ENCODE measurements at regions not wholly inside any gene's neighbourhood (a gene's known extent, or its start where the extent isn't known, plus 50 kb on each side); places are given as distances from the start of the nearest gene placed in this dataset.

- TF ChIP-seq CTCF (IDR thresholded peaks at IDR 0.05): peak; percentile 97
- TF ChIP-seq ZFX (IDR thresholded peaks at IDR 0.05; ENCODE audit: borderline replicate concordance): no peak
- H3K27ac ChIP-seq: peak overlapping the region; percentile 35; the same call in 1 of the 2 replicates
These were observed 55.1 kb downstream of the CYCS start for GRCh38 chr7:25069900-25070443.

- TF ChIP-seq ZFX (IDR thresholded peaks at IDR 0.05; ENCODE audit: borderline replicate concordance): no peak
- no peak for TF ChIP-seq CTCF (IDR thresholded peaks at IDR 0.05)
- H3K27ac ChIP-seq: no peak overlapping the region
These were observed 56.4 kb downstream of the CYCS start for GRCh38 chr7:25068502-25069213.

- no peak overlapping the region for H3K27ac ChIP-seq
- TF ChIP-seq CTCF (IDR thresholded peaks at IDR 0.05): no peak
- TF ChIP-seq ZFX (IDR thresholded peaks at IDR 0.05; ENCODE audit: borderline replicate concordance): no peak
These were observed 57.1 kb downstream of the CYCS start for GRCh38 chr7:25067726-25068501.

- no peak for TF ChIP-seq CTCF (IDR thresholded peaks at IDR 0.05)
- no peak for TF ChIP-seq ZFX (IDR thresholded peaks at IDR 0.05; ENCODE audit: borderline replicate concordance)
These were observed 58.8 kb downstream of the CYCS start for GRCh38 chr7:25066253-25066652.

GRCh38 chr7:25062380-25062779, 62.7 kb downstream of the CYCS start:
- TF ChIP-seq ZFX (IDR thresholded peaks at IDR 0.05; ENCODE audit: borderline replicate concordance): no peak
- no peak for TF ChIP-seq CTCF (IDR thresholded peaks at IDR 0.05)
- no peak overlapping the region for H3K27ac ChIP-seq

More at GRCh38 chr7:25066253-25066652, 58.8 kb downstream of the CYCS start:
- H3K27ac ChIP-seq: no peak overlapping the region

GRCh38 chr7:25060487-25061055, 64.5 kb downstream of the CYCS start:
- no peak overlapping the region for H3K27ac ChIP-seq
- TF ChIP-seq ZFX (IDR thresholded peaks at IDR 0.05; ENCODE audit: borderline replicate concordance) (no peak), CTCF (IDR thresholded peaks at IDR 0.05) (no peak)
